ENCODE measurements at regions not wholly inside any gene's neighbourhood (a gene's known extent, or its start where the extent isn't known, plus 50 kb on each side); places are given as distances from the start of the nearest gene placed in this dataset.

GRCh38 chr7:97639036-97639435 lies 92.8 kb upstream of the TAC1 start:
- H3K36me3 ChIP-seq (ENCODE audit: control insufficient read depth in 5 of 5, insufficient read depth in 5 of 5, low read length in 5 of 5) = no peaks in the 10 kb centered on the region
- H3K27me3 ChIP-seq (ENCODE audit: control insufficient read depth in 5 of 5, insufficient read depth in 4 of 5, low read length in 5 of 5) = no peaks in the 10 kb centered on the region
- no peak overlapping the region for H3K4me3 ChIP-seq (ENCODE audit: low read depth in 1 of 5, low read length in 5 of 5)
- no peak overlapping the region for H3K27ac ChIP-seq (ENCODE audit: low read depth, low read length)
- H3K9ac ChIP-seq (ENCODE audit: low read length in 5 of 5) = no peak overlapping the region
- H3K4me1 ChIP-seq (ENCODE audit: control insufficient read depth in 5 of 5, insufficient read depth in 5 of 5, low read length in 5 of 5) = no peaks in the 10 kb centered on the region
- no peaks in the 10 kb centered on the region for H3K9me3 ChIP-seq (ENCODE audit: control insufficient read depth in 5 of 5, low read length in 5 of 5)

GRCh38 chr7:97659363-97660045 lies 72.4 kb upstream of the TAC1 start:
- no peaks in the 10 kb centered on the region for H3K36me3 ChIP-seq (ENCODE audit: control insufficient read depth in 5 of 5, insufficient read depth in 5 of 5, low read length in 5 of 5)
- no peak overlapping the region for H3K4me3 ChIP-seq (ENCODE audit: low read depth in 1 of 5, low read length in 5 of 5)
- peaks cover 0 to 4% (median 0%) of the 10 kb centered on the region in 5 donors for H3K9me3 ChIP-seq (ENCODE audit: control insufficient read depth in 5 of 5, low read length in 5 of 5)
- no peak overlapping the region for H3K27ac ChIP-seq (ENCODE audit: low read depth, low read length)
- no peaks in the 10 kb centered on the region for H3K4me1 ChIP-seq (ENCODE audit: control insufficient read depth in 5 of 5, insufficient read depth in 5 of 5, low read length in 5 of 5)
- H3K27me3 ChIP-seq (ENCODE audit: control insufficient read depth in 5 of 5, insufficient read depth in 4 of 5, low read length in 5 of 5) = no peaks in the 10 kb centered on the region
- no peak overlapping the region for H3K9ac ChIP-seq (ENCODE audit: low read length in 5 of 5)

- Histone ChIP-seq H3K27ac (ENCODE audit: low read depth, low read length) (no peak overlapping the region), H3K36me3 (ENCODE audit: control insufficient read depth in 5 of 5, insufficient read depth in 5 of 5, low read length in 5 of 5) (no peaks in the 10 kb centered on the region), H3K9me3 (ENCODE audit: control insufficient read depth in 5 of 5, low read length in 5 of 5) (no peaks in the 10 kb centered on the region), H3K9ac (ENCODE audit: low read length in 5 of 5) (no peak overlapping the region), H3K4me1 (ENCODE audit: control insufficient read depth in 5 of 5, insufficient read depth in 5 of 5, low read length in 5 of 5) (no peaks in the 10 kb centered on the region), H3K27me3 (ENCODE audit: control insufficient read depth in 5 of 5, insufficient read depth in 4 of 5, low read length in 5 of 5) (no peaks in the 10 kb centered on the region), H3K4me3 (ENCODE audit: low read depth in 1 of 5, low read length in 5 of 5) (no peak overlapping the region)
These were observed 64.5 kb upstream of the TAC1 start for GRCh38 chr7:97667359-97667758.

- H3K27ac ChIP-seq (ENCODE audit: low read depth, low read length) = no peak overlapping the region
These were observed 60.3 kb upstream of the TAC1 start for GRCh38 chr7:97671571-97671970.

GRCh38 chr7:97680622-97681021 lies 51.3 kb upstream of the TAC1 start:
- H3K27me3 ChIP-seq (ENCODE audit: control insufficient read depth in 5 of 5, insufficient read depth in 4 of 5, low read length in 5 of 5) = no peaks in the 10 kb centered on the region
- no peaks in the 10 kb centered on the region for H3K36me3 ChIP-seq (ENCODE audit: control insufficient read depth in 5 of 5, insufficient read depth in 5 of 5, low read length in 5 of 5)
- H3K9ac ChIP-seq (ENCODE audit: low read length in 5 of 5) = no peak overlapping the region
- no peaks in the 10 kb centered on the region for H3K4me1 ChIP-seq (ENCODE audit: control insufficient read depth in 5 of 5, insufficient read depth in 5 of 5, low read length in 5 of 5)
- no peak overlapping the region for H3K4me3 ChIP-seq (ENCODE audit: low read depth in 1 of 5, low read length in 5 of 5)
- no peaks in the 10 kb centered on the region for H3K9me3 ChIP-seq (ENCODE audit: control insufficient read depth in 5 of 5, low read length in 5 of 5)
- H3K27ac ChIP-seq (ENCODE audit: low read depth, low read length) = no peak overlapping the region

More at GRCh38 chr7:97671571-97671970, 60.3 kb upstream of the TAC1 start:
- Histone ChIP-seq H3K4me1 (ENCODE audit: control insufficient read depth in 5 of 5, insufficient read depth in 5 of 5, low read length in 5 of 5) (no peaks in the 10 kb centered on the region), H3K9ac (ENCODE audit: low read length in 5 of 5) (no peak overlapping the region), H3K36me3 (ENCODE audit: control insufficient read depth in 5 of 5, insufficient read depth in 5 of 5, low read length in 5 of 5) (no peaks in the 10 kb centered on the region), H3K4me3 (ENCODE audit: low read depth in 1 of 5, low read length in 5 of 5) (no peak overlapping the region), H3K27me3 (ENCODE audit: control insufficient read depth in 5 of 5, insufficient read depth in 4 of 5, low read length in 5 of 5) (no peaks in the 10 kb centered on the region), H3K9me3 (ENCODE audit: control insufficient read depth in 5 of 5, low read length in 5 of 5) (no peaks in the 10 kb centered on the region)
